ENCODE measurements at regions not wholly inside any gene's neighbourhood (a gene's known extent, or its start where the extent isn't known, plus 50 kb on each side); places are given as distances from the start of the nearest gene placed in this dataset.
"Not testable (repeated sequence)": the region's sequence is repeated elsewhere in the genome, so short reads cannot be mapped to it uniquely, and the experiment has no call there.

GRCh38 chr10:33055625-33056024, 97.6 kb upstream of the ITGB1 start:
- no peaks in the 10 kb centered on the region for H3K9me3 ChIP-seq
- no peaks in the 10 kb centered on the region for H3K36me3 ChIP-seq
- H3K27me3 ChIP-seq = no peaks in the 10 kb centered on the region
- peaks cover 0 to 4% of the 10 kb centered on the region in 2 donors for H3K4me1 ChIP-seq
- DNase-seq (ENCODE audit: low spot score) = no peak
- no peak overlapping the region for H3K27ac ChIP-seq
- no peak for TF ChIP-seq CTCF (IDR thresholded peaks at IDR 0.05)
- no peak overlapping the region for H3K4me3 ChIP-seq

- no peaks in the 10 kb centered on the region for H3K27me3 ChIP-seq
- no peak for TF ChIP-seq CTCF (IDR thresholded peaks at IDR 0.05)
- peaks cover 0 to 4% of the 10 kb centered on the region in 2 donors for H3K4me1 ChIP-seq
- H3K4me3 ChIP-seq = no peak overlapping the region
- DNase-seq (ENCODE audit: low spot score) = no peak
- no peaks in the 10 kb centered on the region for H3K9me3 ChIP-seq
- no peaks in the 10 kb centered on the region for H3K36me3 ChIP-seq
- H3K27ac ChIP-seq = no peak overlapping the region
Observed at GRCh38 chr10:33052915-33053810, 95.1 kb upstream of the ITGB1 start.

- TF ChIP-seq CTCF (IDR thresholded peaks at IDR 0.05) = no peak
- no peaks in the 10 kb centered on the region for H3K9me3 ChIP-seq
- H3K27me3 ChIP-seq = no peaks in the 10 kb centered on the region
- no peak overlapping the region for H3K27ac ChIP-seq
- no peaks in the 10 kb centered on the region for H3K36me3 ChIP-seq
- no peak overlapping the region for H3K4me3 ChIP-seq
- H3K4me1 ChIP-seq = peaks cover 0 to 4% of the 10 kb centered on the region in 2 donors
- no peak for DNase-seq (ENCODE audit: low spot score)
Observed at GRCh38 chr10:33052263-33052875, 94.3 kb upstream of the ITGB1 start.

GRCh38 chr10:33049963-33050920, 92.2 kb upstream of the ITGB1 start:
- not testable (repeated sequence) for H3K36me3 ChIP-seq; H3K27ac ChIP-seq; H3K27me3 ChIP-seq; H3K9me3 ChIP-seq; DNase-seq (ENCODE audit: low spot score); H3K4me3 ChIP-seq; H3K4me1 ChIP-seq

- no peaks in the 10 kb centered on the region for H3K27me3 ChIP-seq
- H3K9me3 ChIP-seq = no peaks in the 10 kb centered on the region
- no peak overlapping the region for H3K27ac ChIP-seq
- H3K4me3 ChIP-seq = no peak overlapping the region
- TF ChIP-seq CTCF (IDR thresholded peaks at IDR 0.05) = no peak
- no peaks in the 10 kb centered on the region for H3K36me3 ChIP-seq
- no peak for DNase-seq (ENCODE audit: low spot score)
- H3K4me1 ChIP-seq = no peaks in the 10 kb centered on the region
Observed at GRCh38 chr10:33048223-33048622, 90.2 kb upstream of the ITGB1 start.

GRCh38 chr10:33047655-33048054, 89.6 kb upstream of the ITGB1 start:
- DNase-seq (ENCODE audit: low spot score) = no peak
- no peak for TF ChIP-seq CTCF (IDR thresholded peaks at IDR 0.05)
- Histone ChIP-seq H3K36me3 (no peaks in the 10 kb centered on the region), H3K4me3 (no peak overlapping the region), H3K9me3 (no peaks in the 10 kb centered on the region), H3K4me1 (no peaks in the 10 kb centered on the region), H3K27me3 (no peaks in the 10 kb centered on the region), H3K27ac (no peak overlapping the region)
